Activated CD4-positive, CD25-positive, alpha-beta regulatory T cell treated with anti-CD3 and anti-CD28 coated beads, Interleukin-2, amount 50 U/mL, for 24 hours (primary cell): ENCODE measurements at regions not wholly inside any gene's neighbourhood (a gene's known extent, or its start where the extent isn't known, plus 50 kb on each side); places are given as distances from the start of the nearest gene placed in this dataset.
"Not testable (repeated sequence)": the region's sequence is repeated elsewhere in the genome, so short reads cannot be mapped to it uniquely, and the experiment has no call there.

Source experiments
- ATAC-seq, 2 donors: fragments of 150-1000 bp; cut with Tn5 transposase; one replicate each; pipeline ENCODE4 v1.10.0; 2021; ENCODE audit warnings: mild to moderate bottlenecking in 1 of 2, moderate library complexity in 1 of 2

DNA sequence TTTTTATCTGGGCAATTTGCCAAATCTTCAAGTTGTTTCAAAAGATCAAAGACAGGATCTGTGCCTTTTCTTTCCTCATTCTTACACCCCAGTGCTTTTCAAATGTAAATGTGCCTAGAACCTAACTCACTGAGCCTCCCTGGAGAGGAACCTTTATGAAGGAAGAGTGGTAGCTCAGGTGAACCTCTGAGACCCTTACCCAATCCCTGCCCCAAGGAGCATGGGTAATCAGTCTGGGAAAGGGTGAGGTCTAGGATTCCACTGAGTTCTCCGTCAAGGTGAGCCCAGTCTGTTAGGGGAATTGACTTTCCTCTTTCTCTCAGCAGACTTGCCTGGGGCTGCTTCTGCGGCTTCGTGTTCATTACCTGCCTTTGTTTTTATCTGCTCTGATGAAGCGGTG lies 88.1 kb upstream of the MAP4K4 start:
- ATAC-seq: no peak

DNA sequence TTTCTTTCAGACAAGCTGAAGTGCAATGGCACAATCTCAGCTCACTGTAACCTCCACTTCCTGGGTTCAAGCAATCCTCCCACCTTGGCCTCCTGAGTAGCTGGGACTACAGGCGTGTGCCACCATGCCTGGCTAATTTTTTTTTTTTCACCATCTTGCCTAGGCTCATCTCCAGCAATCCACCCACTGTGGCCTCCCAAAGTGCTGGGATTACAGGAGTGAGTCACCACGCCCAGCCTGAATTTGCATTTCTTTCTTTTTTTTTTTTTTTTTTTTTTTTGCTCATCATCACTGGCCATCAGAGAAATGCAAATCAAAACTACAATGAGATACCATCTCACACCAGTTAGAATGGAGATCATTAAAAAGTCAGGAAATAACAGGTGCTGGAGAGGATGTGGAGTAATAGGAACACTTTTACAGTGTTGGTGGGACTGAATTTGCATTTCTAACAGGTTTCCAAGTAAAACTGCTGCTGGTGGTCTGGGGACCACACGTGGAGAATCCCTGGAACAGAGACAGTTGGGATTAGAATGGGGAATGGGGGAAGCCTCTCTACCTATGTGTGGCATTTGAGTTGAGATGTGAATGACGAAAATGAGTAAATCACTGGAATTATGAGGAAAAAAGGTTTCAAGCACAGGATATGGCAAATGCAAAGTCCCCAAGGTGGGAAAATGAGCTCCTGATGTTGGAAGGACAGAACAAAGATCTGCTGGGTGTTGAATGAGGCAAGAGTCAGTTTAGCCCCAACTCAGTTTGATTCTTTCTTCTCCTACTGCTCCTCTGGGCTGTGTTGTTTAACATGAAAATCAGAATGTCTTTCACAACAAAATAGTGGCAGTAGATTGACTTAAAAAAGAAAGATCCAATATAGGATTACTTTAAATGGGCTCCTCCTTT lies 88.8 kb upstream of the MAP4K4 start:
- ATAC-seq: no peak

DNA sequence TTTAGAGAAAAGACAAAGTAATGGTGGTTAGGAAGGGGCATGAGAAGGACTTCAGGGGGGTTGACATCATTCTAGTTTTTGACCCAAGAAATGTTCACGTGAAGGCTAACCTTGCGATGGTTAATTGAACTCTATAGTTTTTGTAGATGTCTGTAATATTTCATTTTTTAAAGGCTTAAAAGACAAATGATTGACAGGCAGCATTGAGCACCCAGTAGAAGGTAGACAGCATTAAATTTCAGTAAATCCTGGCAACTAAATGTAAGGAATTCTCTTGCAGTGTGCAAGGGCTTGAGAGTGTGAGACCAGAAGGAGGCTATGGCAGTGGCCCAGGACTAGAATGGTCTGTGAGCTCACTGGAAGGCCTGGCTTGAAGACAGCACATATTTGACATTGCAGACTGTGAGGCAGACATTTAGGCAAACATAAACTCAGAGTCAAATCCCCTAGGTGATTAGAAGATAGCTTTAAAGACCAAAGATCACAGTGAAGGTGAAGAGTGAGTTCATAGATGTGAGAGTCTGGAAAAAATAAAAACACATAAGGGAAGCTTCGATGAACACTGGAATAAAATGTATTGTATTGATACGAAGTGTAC lies 100.1 kb upstream of the MAP4K4 start:
- ATAC-seq: no peak

DNA sequence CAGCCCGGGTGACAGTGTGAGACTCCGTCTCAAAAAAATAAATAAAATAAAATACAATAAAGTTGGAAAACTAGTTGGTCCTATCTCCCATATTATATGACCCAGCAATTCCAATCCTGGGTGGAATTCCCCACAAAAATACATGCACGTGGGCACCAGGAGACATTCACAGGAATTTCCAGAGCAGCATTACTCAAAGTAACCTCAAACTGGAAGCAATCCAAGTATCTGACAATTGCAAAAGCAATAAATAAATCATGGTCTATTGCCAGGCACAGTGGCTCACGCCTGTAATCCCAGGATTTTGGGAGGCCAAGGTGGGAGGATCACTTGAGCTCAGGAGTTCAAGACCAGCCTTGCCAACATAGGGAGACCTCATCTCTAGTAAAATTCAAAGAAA lies 101.2 kb upstream of the MAP4K4 start:
- ATAC-seq: no peak

DNA sequence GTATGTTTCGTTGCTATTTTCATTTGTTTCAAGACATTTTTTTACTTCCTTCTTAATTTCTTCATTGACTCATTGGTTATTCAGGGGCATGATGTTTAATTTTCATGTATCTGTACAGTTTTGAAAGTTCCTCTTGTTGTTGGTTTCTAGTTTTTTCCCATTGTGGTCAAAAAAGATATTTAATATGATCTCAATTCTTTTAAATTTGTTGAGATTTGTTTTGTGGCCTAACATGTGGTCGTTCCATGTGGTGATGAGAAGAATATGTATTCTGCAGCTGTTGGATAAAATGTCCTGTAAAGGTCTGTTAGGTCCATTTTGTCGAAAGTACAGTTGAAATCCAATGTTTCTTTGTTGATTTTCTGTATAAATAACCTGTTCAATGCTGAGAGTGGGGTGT lies 110.3 kb upstream of the MAP4K4 start:
- ATAC-seq: no peak

DNA sequence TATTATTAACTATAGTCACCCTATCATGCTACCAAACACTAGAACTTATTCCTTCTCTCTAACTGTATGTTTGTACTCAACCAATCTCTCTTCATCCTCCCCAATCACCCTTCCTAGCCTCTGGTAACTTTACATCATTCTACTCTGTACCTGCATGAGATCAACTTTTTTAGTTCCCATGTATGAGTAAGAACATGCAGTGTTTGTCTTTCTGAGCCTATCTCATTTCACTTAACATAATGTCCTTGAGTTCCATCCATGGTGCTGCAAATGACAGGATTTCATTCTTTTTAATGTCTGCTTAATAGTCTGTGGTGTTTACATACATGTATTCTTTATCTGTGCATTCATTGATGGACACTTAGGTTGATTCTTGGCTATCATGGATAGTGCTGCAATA lies 108.9 kb upstream of the RFX8 start:
- no peak for ATAC-seq

DNA sequence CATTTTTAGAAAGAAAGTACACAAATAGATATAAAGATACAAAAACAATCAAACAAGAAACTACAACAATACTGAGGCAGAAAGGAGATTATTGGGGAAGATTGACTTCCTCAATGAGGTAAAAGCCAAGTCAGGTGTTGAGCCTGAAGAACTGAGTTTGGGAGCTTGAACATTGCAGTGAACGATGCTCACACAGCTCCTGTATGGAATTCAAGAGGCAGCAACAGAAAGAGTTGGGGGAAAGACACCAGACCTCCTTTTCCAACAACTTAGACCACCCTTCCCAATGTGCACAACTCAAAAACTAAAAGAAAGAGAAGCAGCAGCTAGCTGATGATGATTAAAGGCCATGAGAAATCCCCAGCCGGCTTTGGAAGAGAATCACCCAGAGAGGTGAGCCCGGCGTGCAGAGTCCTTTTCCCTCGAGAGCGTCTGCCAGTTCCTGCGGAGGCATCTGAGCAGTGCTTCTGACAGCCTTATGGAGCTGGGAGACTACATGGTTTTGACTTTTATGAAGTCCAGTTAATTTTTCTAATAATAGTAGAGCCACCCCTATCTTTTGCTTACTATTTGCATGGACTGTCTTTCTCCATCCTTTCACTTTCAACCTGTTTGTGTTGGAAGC lies 106.9 kb upstream of the RFX8 start:
- ATAC-seq: no peak

DNA sequence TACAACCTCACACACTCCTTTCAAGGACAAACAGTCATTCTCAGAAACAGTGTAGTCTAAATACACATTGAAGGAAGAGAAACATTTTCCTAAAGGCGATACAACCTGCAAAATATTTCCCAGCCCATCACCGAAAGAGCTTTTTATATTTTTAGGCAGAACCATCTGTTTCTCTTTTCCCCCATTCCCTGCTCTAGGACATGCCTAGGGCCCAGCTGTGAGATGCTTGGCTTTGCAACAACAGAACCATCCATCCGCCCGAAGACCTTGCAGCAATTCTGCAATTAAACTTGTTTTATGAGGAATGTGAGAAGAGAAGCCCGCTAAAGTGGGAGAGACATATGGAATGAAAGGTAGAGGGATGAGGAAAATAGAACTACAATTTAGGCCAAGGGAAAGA lies 105.6 kb upstream of the RFX8 start:
- no peak for ATAC-seq

DNA sequence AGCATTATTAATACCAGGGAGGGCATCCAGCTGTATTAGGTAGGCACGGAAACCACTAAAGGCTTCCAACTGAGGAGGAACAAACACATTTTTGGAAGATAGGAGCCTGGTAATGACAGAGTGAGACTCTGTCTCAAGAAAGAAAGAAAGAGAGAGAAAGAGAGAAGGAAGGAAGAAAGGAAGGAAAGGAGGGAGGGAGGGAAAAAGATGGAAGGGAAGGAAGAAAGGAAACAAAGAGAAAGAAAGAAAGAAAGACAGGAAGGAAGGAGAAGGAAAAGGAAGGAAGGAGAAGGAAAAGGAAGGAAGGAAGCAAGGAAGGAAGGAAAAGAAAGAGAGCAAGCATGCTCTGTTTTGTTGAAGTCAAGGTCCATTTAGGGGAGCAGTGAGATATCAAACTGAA lies 103.8 kb upstream of the RFX8 start:
- ATAC-seq: no peak

DNA sequence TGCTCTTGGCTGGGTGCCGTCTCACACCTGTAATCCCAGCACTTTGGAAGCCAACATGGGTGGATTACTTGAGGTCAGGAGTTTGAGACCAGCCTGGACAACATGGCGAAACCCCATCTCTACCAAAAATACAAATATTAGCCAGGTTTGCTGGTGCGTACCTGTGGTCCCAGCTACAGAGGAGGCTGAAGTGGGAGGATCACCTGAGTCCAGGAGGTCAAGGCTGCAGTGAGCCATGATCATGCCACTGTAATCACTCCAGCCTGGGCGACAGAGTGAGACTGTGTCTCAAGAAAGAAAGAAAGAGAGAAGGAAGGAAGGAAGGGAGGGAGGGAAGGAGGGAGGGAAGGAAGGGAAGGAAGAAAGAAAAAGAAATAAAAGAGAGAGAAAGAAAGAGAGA lies 103.2 kb upstream of the RFX8 start:
- not testable (repeated sequence) for ATAC-seq

DNA sequence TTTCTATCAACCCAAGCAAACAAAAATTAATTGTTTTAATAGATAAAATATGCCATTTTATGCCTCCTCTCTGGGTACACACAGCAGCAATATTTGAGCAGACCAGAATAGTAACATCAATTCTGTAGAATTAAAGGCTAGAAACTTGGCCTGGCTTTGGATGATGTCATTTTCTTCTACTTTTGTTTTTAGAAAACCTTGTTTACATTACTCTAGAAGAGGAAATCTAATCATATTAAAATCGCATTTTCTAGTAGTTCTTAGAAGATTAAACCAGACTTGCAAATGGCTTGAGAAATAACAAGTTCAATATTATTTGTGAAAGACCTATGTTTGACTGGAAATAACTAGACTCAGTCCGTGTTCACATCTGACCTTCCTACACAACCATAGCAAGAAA lies 102.3 kb upstream of the RFX8 start:
- ATAC-seq: peak in 1 of 2 donors; percentile 59

DNA sequence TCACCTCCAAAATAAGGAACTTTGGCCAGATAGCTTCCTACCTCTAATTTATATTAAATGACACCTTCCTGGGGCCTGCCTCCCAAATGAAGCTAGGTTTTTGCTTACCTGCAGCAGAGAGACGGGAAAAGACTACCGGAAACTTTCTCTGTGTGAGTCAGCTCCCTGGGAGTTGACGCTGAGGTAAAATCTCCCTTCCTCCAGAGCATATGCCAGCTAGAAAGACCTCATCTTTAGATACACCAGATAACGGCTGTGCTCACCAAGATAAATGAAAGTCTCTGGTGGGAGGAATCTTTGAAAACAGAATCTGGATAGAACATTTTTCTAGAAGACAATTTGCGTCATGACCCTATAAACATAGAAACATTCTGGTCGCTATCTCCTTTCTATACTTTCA lies 99.7 kb upstream of the RFX8 start:
- no peak for ATAC-seq

DNA sequence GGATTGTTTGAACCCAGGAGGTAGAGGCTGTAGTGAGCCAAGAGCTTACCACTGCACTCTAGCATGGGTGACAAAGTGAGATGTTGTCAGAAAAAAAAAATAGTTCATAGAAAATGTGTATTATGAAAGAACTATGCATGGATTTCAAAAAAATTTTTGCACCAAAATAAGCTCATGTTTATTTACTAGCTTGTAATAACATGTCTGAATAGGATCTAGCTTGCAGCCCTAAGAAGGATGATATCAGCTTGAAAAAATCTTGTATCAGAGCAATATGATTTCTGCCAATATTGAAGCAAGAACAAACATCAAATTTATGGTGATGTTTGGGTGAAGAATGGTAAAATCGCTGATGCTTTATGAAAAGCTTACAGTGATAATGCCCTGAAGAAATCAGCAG lies 97.0 kb upstream of the RFX8 start:
- no peak for ATAC-seq

DNA sequence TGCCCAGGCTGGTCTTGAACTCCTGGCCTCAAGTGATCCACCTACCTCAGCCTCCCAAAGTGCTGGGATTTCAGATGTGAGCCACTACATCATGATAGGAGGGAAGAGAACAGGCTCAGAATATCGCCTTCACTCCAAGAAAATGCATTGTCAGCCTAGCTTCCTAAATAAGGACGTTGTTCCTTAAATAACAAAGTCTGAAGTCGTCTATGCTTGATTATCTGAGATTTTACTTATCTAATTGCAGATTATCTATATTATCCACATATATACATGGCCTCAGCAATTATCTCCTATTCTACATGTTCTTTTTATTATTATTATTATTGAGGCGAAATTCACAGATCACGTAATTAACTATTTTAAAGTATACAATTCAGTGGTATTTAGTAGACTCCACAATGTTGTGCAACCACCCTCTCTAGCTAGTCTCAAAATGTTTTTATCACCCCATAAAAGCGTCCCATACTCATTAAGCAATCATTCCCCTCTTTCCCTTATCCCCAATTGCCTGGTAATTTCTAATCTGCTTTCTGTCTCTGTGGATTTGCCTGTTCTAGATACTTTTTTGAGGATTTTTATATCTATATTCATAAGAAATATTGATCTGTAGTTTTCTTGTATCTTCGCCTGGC lies 95.1 kb upstream of the RFX8 start:
- ATAC-seq: no peak

DNA sequence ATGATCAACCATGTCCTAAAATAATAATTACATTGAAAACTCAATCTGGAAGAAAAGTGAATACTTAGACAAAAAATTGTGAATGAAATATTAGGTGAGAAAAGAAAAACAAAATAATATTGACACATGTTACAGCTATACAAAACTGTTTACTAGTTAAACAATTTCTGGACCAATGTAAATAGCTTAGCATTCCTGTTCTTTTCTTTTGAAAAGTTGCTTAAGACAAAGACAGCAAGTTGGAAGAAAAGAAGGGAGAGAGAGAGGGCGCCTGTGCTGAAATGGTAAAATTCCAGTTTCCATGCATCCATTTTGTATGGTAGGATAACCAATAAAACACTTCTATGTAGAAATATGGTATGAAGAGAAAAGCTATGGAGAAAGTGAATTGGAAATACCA lies 94.1 kb upstream of the RFX8 start:
- no peak for ATAC-seq

DNA sequence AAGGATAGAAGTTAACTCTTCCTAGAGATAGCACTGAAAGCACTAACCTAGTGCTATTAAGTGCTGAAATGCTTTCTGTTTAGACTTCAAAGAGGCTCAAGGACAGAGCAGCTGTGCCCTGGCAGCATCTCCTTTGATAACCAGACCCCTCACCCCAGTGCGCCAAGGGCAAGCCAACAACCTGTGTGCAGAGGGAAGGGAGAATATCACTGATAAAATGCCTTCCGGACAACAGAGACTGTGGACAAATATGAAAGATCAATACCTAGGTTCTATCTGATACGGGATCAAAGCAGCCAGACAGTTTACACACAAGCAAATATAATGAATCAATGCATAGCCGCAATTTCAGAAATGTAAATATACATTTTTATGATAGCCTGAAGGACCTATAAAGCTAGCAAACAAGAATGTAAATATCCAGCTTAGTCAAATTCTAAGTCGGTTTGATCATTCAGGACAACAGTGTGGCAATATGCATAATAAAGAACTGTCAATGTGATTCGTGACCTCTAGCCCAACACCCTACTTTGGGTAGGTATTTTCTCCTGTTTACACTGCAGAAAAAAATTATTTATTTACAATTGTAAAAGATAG lies 91.8 kb upstream of the RFX8 start:
- no peak for ATAC-seq

DNA sequence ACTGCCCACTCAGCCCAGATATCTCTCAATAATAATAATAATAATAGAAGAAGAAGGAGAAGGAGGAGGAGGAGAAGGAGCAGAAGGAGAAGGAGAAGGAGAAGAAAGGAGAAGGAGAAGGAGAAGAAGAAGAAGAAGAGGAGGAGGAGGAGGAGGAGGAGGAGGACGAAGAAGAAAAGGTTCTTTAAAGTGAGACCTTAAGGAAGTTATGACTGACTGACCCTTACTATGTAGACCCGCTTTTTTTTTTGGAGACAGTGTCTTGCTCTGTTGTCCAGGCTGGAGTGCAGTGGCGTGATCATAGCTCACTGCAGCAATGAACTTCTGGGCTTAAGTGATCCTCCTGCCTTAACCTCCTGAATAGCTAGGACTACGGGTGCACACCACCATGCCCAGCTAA lies 88.9 kb upstream of the RFX8 start:
- ATAC-seq: no peak

DNA sequence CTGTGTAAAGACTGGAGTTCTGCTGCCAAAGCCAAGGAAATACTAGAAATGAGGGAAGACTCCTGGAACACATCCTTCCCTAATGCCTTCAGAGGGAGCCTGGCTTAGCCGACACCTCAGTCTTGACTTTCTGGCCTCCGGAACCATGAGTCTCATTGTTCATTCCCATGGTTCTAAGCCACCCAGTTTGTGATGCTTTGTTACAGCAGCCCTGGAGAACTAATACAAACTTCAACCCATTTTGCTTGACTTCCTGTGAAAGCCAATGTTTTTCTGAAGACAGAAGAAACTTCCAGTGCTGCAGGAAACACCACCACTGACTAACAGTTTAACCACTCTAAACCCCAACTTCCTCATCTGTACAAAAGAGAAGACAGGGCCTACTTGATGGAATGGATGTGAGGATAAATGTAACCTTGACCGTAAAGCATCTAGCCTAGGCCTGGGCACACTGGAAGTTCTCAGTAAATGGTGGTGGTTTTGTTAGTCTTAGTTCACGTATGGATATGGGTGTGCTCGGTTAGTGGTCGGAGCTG lies 85.9 kb upstream of the RFX8 start:
- no peak for ATAC-seq

DNA sequence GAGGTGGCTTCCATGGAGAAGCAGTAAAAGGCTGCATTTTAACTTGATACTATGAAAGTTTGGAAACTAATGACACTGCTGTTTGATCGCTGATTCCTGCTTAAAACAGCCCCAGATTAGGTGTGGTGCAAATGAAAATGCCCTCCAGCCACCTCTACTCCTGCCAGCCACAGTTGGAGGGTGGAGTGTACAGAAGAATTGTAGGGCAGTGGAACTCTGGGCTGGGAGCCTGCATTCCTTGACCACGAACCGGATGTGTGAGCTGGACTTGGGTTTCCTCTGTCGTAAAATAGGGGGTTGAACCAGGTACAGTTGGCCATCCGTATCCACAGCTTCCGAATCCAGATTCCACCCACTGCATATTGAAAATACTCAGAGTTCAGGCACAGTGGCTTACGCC lies 84.6 kb upstream of the RFX8 start:
- ATAC-seq: no peak

DNA sequence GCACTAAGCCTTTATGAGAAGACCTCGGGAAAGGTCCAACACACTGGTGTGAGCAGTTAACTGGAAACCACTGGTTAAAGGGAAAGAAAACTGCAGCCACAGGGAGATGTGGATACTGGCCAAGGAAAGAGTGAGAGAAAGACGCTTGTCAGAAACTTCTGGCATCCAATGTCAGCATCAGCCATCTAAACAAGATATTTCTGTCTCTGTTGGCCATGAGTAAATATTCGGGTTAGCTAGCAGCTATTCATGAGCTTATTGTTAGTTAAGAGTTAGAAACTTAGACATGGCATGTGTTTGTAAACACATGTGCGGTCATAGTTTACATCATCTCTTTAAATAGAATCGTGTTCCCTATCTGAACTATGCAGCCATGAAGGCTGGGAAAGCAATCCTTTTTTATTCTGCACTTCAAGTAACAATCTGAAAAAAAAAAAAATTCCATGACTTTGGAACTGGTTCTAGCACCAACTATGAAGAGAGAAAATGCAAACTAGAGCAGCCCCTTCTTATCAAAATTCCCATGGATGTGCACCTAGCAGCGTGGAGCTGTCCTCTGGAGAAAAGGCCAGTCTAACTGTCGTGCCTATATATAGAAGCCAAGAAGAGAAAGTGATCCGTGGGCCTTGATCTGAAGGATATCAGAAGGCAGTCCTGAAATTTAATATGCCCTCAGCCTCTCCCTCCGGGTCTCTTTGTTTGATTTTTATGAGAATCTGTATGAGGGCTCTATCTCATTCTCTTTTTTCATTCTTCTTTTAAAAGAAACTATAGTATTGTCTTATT lies 84.0 kb upstream of the RFX8 start:
- no peak for ATAC-seq

DNA sequence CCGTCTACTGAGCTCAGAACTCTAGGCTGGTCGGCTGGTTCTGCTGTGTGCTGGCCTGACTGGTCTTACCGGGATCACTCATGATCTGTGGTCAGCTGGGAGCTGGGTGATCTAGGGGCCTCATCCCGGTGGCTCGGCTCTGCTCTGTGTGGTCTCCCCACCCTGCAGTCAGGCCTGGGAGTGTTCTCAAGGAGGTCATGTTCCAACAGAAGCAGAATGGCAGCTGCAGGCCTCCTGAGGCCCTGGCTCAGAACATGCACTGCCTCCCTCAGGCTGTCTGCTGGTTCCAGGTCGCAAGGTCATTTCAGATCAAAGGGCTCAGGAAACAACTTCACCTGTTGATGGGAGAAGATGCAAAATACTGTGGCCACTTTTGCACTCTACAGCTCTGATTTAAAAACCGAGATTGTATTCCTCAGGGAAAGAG lies 81.1 kb upstream of the RFX8 start:
- ATAC-seq: no peak

DNA sequence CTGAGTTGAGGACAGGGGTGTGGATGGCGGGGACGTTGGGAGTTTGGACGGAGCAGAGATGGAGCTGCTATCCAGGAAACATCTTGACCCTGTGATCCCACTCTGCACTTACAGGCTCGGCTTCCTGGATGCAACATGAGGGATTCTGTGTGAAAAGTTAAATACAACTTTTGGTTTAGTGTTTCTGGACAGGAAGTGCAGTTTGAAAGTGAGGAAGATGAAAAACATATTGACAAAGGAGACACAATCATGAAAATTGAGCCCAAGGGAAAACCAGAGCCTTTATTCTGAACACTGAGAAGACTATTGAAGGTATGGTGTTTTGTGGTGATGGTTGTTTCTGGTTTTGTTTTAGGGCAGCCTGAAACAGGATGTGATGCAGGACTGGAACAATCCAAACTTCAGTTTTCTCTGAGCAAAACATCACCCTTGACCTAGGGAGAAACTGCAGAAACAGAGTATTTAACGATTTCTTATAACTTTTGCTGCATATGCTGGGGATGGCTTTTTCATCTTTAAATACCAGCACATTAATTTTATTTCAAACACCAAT lies 76.5 kb upstream of the RFX8 start:
- ATAC-seq: no peak
